ENCODE measurements at regions not wholly inside any gene's neighbourhood (a gene's known extent, or its start where the extent isn't known, plus 50 kb on each side); places are given as distances from the start of the nearest gene placed in this dataset.

DNA sequence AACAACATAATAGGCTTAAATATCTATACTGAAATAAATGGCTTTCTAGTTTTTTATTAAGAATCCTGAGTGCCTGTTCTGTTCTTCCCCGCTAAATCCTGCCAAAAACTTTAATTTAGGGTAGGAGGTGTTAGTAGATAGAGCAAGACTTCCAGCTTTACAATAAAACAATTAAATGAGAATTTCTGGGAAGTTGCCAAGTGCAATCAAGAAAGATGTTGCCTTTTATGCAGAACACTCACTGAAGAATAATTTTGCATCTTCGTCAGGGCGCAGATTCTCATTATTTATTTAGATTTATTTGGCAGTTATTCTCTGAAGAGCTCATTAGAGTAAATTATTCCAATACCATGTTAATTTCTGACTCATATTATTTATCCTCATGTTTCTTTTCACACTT lies 103.2 kb upstream of the GPR141 start:
- TF ChIP-seq, protein P1, sequence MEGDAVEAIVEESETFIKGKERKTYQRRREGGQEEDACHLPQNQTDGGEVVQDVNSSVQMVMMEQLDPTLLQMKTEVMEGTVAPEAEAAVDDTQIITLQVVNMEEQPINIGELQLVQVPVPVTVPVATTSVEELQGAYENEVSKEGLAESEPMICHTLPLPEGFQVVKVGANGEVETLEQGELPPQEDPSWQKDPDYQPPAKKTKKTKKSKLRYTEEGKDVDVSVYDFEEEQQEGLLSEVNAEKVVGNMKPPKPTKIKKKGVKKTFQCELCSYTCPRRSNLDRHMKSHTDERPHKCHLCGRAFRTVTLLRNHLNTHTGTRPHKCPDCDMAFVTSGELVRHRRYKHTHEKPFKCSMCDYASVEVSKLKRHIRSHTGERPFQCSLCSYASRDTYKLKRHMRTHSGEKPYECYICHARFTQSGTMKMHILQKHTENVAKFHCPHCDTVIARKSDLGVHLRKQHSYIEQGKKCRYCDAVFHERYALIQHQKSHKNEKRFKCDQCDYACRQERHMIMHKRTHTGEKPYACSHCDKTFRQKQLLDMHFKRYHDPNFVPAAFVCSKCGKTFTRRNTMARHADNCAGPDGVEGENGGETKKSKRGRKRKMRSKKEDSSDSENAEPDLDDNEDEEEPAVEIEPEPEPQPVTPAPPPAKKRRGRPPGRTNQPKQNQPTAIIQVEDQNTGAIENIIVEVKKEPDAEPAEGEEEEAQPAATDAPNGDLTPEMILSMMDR (IDR thresholded peaks at IDR 0.05) = no peak
- TF ChIP-seq EZH2 (IDR thresholded peaks at IDR 0.05) = no peak

All from neural progenitor cell (in vitro differentiated cells).